ENCODE measurements at regions not wholly inside any gene's neighbourhood (a gene's known extent, or its start where the extent isn't known, plus 50 kb on each side); places are given as distances from the start of the nearest gene placed in this dataset.
A peak's percentile ranks its signal among the peaks of the same experiment; 100 is the strongest.

DNA sequence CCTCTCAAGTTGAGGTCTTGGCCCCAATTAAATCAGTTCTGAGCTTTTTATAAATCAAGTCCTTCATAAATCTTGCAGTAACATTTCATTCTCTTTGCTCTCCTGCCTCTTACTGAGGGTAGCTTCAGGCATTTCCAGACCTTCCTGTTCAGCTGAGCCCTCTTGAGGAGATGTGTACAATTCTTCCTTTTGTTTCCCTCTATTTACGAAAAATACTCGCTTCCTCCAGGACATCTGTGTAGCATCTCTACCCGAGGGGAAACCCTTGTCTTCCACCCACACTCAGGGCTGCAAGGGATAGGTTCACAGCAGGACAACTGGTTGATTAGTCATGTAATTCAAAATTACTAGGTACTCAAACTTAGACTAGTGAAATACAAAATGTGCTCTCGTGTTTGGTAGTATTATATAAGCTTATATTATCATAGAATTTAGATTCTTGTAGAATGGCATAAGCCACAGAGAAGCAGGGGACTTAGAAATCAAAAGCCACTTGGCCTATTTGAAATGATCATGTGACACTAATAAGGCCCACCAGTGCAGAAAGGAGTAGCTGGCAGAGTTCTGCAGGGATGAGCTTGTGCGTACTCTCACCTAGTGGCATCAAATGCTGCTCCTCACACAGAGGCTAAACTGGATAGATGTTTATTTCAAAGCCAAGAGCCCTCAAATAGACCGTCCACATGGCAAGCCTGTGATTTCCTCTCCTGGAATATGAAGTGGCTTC is 126.7 kb downstream of the GDAP2 start:
- Histone ChIP-seq H4K20me1 (ENCODE audit: insufficient read depth) (no peaks in the 10 kb centered on the region), H3K27me3 (ENCODE audit: insufficient read depth) (no peaks in the 10 kb centered on the region), H3K79me2 (ENCODE audit: insufficient read depth) (no peaks in the 10 kb centered on the region), H3K9me3 (0 out of 2 replicates have a peak, but pooled peaks cover 3% of the 10 kb centered on the region), H3K9ac (no peak overlapping the region), H3K9me2 (no peaks in the 10 kb centered on the region), H3K36me3 (replicated peaks in 1 of 2; ENCODE audit: control insufficient read depth in 1 of 2, insufficient read depth in 2 of 2, low read length in 1 of 2) (no peaks in the 10 kb centered on the region), H3F3A (replicated peaks; ENCODE audit: insufficient read depth) (no peaks in the 10 kb centered on the region), H3K4me1 (ENCODE audit: control insufficient read depth in 1 of 2, insufficient read depth in 2 of 2, low read depth in 1 of 2, low read length in 1 of 2) (no peaks in the 10 kb centered on the region), H3K4me3 (ENCODE audit: low read depth in 2 of 2, low read length in 1 of 2) (no peak overlapping the region), H3K4me2 (no peak overlapping the region), H2AFZ (ENCODE audit: low read depth) (no peak overlapping the region), H3K27ac (ENCODE audit: low read depth in 2 of 2, low read length in 1 of 2) (peak overlapping the region in 1 of 2 experiments; percentile 8; a peak in 2 of 4 replicates)
- TF ChIP-seq FOXM1 (IDR thresholded peaks at IDR 0.05; ENCODE audit: low read depth) (no peak), POLR2AphosphoS5 (IDR thresholded peaks at IDR 0.05; ENCODE audit: low read depth, low read length) (no peak), TCF12 (IDR thresholded peaks at IDR 0.05) (no peak), FOSL2 (IDR thresholded peaks at IDR 0.05; ENCODE audit: borderline replicate concordance, low read depth) (no peak), YY1 (IDR thresholded peaks at IDR 0.05; ENCODE audit: low read depth) (no peak)
- TF ChIP-seq, protein P1, sequence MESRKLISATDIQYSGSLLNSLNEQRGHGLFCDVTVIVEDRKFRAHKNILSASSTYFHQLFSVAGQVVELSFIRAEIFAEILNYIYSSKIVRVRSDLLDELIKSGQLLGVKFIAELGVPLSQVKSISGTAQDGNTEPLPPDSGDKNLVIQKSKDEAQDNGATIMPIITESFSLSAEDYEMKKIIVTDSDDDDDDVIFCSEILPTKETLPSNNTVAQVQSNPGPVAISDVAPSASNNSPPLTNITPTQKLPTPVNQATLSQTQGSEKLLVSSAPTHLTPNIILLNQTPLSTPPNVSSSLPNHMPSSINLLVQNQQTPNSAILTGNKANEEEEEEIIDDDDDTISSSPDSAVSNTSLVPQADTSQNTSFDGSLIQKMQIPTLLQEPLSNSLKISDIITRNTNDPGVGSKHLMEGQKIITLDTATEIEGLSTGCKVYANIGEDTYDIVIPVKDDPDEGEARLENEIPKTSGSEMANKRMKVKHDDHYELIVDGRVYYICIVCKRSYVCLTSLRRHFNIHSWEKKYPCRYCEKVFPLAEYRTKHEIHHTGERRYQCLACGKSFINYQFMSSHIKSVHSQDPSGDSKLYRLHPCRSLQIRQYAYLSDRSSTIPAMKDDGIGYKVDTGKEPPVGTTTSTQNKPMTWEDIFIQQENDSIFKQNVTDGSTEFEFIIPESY (IDR thresholded peaks at IDR 0.05; ENCODE audit: borderline replicate concordance, low read depth) = no peak
- WGBS (ENCODE audit: low lambda C conversion rate) = 79% methylated on average over 6 of the region's 6 CpGs
- POLR2A ChIA-PET = no interaction called here
- CTCF ChIA-PET = no interaction called here
- no peak for DNase-seq

DNA sequence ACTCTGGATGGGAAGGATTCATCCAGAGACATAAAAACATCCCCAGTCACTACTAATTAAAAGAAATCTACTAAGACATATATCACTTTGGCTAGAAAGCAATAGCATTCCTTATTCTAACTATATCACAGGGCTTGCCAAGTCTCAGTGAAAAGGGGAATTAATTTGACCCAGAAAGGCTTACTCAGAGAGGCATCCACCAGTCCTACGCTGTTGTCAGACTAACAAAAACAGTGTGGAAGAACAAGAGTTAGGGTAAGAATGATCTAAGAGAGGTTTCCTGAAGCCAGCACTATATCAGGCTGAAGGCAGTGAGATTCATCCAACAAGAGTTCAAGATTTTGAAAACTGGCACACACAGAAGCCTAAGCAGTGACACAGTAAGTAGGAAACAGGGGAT is 126.1 kb downstream of the GDAP2 start:
- WGBS (ENCODE audit: low lambda C conversion rate) = 54% methylated on average over 1 of the region's 1 CpG

More for the DNA sequence above, 126.1 kb downstream of the GDAP2 start:
- ChIA-PET POLR2A (no interaction called here), CTCF (no interaction called here)
- DNase-seq = no peak
- Histone ChIP-seq H3K4me2 (no peak overlapping the region), H3K79me2 (ENCODE audit: insufficient read depth) (no peaks in the 10 kb centered on the region), H3K9me2 (no peaks in the 10 kb centered on the region), H3K4me1 (ENCODE audit: control insufficient read depth in 1 of 2, insufficient read depth in 2 of 2, low read depth in 1 of 2, low read length in 1 of 2) (no peaks in the 10 kb centered on the region), H4K20me1 (ENCODE audit: insufficient read depth) (no peaks in the 10 kb centered on the region), H3K36me3 (replicated peaks in 1 of 2; ENCODE audit: control insufficient read depth in 1 of 2, insufficient read depth in 2 of 2, low read length in 1 of 2) (no peaks in the 10 kb centered on the region), H3K27ac (ENCODE audit: low read depth in 2 of 2, low read length in 1 of 2) (peak overlapping the region in 1 of 2 experiments; percentile 8; a peak in 2 of 4 replicates), H3F3A (replicated peaks; ENCODE audit: insufficient read depth) (no peaks in the 10 kb centered on the region), H3K4me3 (ENCODE audit: low read depth in 2 of 2, low read length in 1 of 2) (no peak overlapping the region), H2AFZ (ENCODE audit: low read depth) (no peak overlapping the region), H3K27me3 (ENCODE audit: insufficient read depth) (no peaks in the 10 kb centered on the region), H3K9me3 (0 out of 2 replicates have a peak, but pooled peaks cover 5% of the 10 kb centered on the region), H3K9ac (no peak overlapping the region)
- TF ChIP-seq, protein P2, sequence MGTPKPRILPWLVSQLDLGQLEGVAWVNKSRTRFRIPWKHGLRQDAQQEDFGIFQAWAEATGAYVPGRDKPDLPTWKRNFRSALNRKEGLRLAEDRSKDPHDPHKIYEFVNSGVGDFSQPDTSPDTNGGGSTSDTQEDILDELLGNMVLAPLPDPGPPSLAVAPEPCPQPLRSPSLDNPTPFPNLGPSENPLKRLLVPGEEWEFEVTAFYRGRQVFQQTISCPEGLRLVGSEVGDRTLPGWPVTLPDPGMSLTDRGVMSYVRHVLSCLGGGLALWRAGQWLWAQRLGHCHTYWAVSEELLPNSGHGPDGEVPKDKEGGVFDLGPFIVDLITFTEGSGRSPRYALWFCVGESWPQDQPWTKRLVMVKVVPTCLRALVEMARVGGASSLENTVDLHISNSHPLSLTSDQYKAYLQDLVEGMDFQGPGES (IDR thresholded peaks at IDR 0.05; ENCODE audit: low read depth, low read length) = no peak
- TF ChIP-seq TCF12 (IDR thresholded peaks at IDR 0.05) = no peak
- TF ChIP-seq MAX (IDR thresholded peaks at IDR 0.05; ENCODE audit: low read depth) = no peak
- TF ChIP-seq SIN3A (IDR thresholded peaks at IDR 0.05; ENCODE audit: borderline replicate concordance, low read depth, low read length) = no peak
- no peak for TF ChIP-seq NFIC (IDR thresholded peaks at IDR 0.05; ENCODE audit: borderline replicate concordance)
- no peak for TF ChIP-seq NRF1 (IDR thresholded peaks at IDR 0.05; ENCODE audit: low read depth, low read length)

Data from SK-N-SH (cell line).